Adrenal gland (tissue), 5 donors: ENCODE measurements at regions not wholly inside any gene's neighbourhood (a gene's known extent, or its start where the extent isn't known, plus 50 kb on each side); places are given as distances from the start of the nearest gene placed in this dataset.

ENCODE experiments used
- CTCF ChIP-seq, 6 experiments: fragments of 450-650 bp in 4 of 6; fragments of 200-600 bp in 2 of 6; sonication (generic) in 1 of 6; IDR thresholded peaks; 1 replicate in 5 of 6; 2 replicates in 1 of 6; pipeline versions ENCODE4 v1.5.1 to v1.8.0; 2016 to 2021; ENCODE audit warnings: antibody characterized with exemption in 6 of 6, mild to moderate bottlenecking in 2 of 6, moderate library complexity in 1 of 6
- POLR2A ChIP-seq, 2 donors: fragments of 450-650 bp; IDR thresholded peaks; one replicate each; pipeline ENCODE4 v1.6.1; 2017; ENCODE audit warnings: antibody characterized with exemption in 2 of 2, mild to moderate bottlenecking in 2 of 2, moderate library complexity in 1 of 2
- donor health status: DM: no; HTN: no; CAD: no.

- no peak for TF ChIP-seq CTCF (IDR thresholded peaks at IDR 0.05)
- no peak for TF ChIP-seq POLR2A (IDR thresholded peaks at IDR 0.05)
Measured at GRCh38 chr11:39255648-39256047, 2203.8 kb downstream of the LRRC4C start.
